GM19397 (cell line): ENCODE measurements at regions not wholly inside any gene's neighbourhood (a gene's known extent, or its start where the extent isn't known, plus 50 kb on each side); places are given as distances from the start of the nearest gene placed in this dataset.

ENCODE experiments used
- ATAC-seq: cut with Tn5 transposase; IDR thresholded peaks from one replicate; pipeline ENCODE4 v1.9.1; 2021; ENCODE audit warnings: mild to moderate bottlenecking, moderate library complexity; ENCODE audit not compliant: unreplicated experiment

DNA sequence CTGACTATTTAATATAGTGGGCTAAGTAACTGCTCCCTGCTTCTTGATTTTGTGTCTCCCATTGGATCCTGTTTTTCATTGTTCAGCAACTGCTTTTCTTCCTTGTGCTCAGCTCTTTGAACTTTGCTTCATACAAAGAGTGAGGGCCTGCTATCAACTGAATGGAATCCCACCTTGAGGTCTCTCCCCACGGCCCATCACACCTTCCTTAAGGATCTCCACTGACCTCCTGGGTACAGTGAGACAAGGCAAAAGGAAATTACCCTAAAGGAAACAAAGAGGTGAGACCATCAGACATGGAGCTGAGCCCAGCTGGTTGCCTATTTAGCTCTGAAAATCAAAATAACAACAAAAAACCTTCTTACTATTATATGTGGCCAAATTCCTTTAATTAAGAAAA, 91.3 kb upstream of the RPL34 start:
- no peak for ATAC-seq

GRCh38 chr4:108527723-108528122, 92.7 kb upstream of the RPL34 start:
- no peak for ATAC-seq

- ATAC-seq = no peak
These were observed 99.6 kb upstream of the RPL34 start for GRCh38 chr4:108520807-108521206.

GRCh38 chr4:108519911-108520601, 100.3 kb upstream of the RPL34 start:
- ATAC-seq = no peak

DNA sequence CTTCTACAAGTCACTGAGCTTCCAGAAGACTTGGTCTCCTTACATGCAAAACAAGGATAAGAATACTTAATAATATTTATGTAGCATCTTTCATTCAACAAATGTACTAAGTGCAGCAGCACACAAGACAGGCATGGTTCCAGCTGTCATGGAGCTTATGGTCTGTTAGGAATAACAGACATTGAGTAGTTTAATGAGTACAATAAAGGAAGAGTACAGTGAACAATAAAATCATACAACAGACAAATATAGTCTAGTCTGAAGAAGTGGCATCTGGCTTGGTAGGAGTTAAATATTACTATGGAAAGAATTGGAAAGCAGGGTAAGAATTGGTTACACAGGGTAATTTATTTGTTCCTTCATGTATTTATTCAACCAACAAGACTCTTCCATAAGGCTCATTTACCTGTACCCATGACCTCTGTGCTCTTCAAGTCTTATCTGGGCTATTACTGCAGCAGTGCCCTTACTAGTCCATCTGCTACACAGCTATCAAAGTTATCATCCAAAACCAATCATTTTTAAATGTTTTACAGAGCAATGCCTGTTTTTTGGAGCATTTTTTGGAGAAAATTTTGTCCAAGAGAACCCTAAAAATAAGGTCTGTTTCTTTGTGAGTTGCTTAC, 101.1 kb upstream of the RPL34 start:
- no peak for ATAC-seq

DNA sequence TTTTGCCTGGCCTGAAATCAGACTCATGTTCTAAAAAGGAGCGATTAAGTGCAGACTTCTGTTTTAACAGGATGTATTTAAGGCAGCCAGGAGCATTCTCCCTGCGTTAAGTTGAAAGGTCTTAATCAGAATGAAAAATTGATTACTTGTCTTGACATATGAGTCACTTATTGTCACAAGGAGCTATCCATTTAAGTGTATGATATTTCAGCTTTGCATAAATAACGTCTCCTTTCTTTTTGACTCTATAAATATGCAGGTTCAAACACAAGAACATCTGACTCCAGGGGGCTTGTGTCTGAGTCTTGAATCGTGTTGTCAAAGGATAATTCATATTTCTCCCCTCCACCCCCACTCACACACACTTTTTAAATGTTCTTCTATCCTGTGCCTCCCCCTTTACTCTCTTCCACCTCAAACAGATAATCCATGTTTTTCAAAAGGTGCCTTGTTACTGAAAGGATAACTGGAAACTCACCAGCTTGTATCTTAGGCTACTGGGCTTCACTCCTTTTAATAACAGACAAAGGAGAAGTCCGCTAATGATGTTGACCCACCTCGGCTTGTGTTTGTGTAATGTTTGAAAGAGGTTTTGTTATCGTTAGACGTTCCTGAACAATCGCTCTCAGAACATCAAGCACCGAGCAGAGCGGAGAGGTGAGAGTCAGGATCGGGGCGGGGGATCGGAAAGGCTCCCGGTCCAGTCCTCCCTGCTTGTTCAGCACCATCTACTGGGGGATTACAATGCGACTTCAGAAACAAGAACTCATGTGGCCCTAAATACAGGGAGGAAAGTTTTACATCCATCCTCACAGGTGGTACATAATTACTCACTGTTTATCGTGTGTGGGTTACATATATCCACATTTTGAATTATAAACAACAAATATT, 107.5 kb upstream of the RPL34 start:
- ATAC-seq = no peak

DNA sequence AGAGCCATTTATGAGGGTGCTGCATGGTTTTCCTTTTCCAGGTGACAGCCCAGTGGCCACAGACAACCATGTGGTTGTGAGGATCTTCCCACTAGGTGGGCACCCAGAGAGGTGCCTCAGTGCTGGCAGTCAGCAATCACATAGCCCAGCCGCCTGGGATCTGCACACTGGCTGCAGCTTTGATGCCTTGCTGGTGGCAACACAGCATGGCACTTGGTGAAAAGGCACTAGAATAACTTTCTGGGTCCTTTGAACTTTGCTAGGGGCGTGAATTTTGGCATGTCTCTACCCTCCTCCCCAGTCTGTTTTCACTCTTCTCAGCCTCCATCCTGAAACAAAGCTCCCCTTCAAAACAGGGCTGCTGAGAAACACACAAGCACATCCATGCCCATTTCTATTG, 108.8 kb upstream of the RPL34 start:
- no peak for ATAC-seq

DNA sequence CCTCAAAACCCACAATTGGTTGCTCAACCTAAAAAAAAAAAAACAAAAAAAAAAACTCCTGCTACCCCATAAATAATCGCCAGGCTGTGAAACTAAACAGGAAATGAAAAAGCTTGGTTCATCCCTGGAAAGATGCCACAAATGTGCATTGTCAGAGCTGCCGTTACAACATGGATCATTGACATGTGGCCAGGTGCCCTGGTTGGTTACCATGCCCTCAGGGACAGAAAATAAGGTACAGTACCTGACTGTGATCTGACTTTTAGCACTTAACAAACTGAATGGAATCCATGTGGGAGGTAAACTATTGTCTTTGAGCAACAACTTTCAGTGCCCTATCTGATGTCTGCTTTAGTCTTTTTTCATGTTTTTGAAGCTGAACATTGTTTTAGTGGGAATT, 118.0 kb upstream of the RPL34 start:
- no peak for ATAC-seq

DNA sequence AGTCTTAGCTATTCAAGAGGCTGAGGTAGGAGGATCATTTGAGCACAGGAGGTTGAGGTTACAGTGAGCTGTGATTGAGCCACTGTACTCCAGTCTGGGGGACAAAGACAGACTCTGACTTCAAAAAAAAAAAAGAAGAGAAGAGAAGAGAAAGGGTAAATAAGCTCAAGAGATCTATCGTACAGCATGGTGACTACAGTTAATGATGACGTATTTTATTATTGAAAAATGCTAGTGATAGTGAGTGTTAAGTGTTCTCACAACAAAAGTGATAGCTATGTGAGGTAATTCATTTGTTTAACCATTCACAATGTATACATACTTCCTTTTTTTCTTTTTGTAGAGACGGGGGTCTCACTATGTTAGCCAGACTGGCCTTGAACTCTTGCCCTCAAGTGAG, 121.5 kb upstream of the RPL34 start:
- no peak for ATAC-seq

GRCh38 chr4:108493596-108493931, 126.8 kb upstream of the RPL34 start:
- ATAC-seq = no peak

- no peak for ATAC-seq
These were observed 127.4 kb upstream of the RPL34 start for GRCh38 chr4:108492816-108493595.

- ATAC-seq = no peak
These were observed 131.5 kb upstream of the RPL34 start for GRCh38 chr4:108488865-108489264.

DNA sequence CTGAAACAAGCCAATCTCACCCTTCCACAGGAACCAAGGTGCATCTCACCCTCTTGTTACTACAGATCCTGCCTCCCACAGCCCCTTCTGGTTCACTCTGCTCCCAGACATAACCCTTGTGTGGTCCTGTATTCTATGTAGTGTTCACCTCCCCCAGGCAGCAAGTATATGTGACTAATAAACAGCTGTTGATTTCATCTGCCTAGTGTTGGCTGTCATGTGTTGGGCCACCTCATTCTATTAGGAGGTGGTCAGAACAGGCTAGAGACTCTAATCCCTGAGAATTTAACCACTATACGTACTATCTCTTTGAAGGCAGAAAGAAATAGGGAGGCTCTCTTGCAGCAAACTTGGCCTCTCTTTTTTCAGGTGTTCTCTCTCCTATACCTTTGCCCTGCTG, 134.3 kb upstream of the RPL34 start:
- ATAC-seq = no peak

GRCh38 chr4:108484187-108484586, 136.2 kb upstream of the RPL34 start:
- ATAC-seq = no peak

DNA sequence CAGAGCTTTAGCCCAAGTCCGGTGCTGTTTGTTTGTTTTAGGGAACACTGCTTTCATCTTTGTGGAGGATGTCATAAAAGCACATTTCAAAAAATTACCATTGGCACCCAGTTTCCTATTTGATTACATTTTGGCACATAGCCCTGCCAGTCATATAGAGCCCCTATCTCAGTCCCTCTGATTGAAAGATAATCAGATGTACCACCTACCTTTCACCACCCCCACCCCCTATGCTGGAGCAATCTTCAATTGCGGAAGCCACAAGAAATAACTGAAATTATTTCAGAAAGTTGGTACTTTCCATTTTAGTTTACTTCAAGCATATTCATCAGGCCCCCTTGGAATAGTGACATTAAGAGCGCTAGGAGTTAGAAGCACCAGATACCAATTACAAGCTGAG, 136.7 kb upstream of the RPL34 start:
- ATAC-seq = no peak

DNA sequence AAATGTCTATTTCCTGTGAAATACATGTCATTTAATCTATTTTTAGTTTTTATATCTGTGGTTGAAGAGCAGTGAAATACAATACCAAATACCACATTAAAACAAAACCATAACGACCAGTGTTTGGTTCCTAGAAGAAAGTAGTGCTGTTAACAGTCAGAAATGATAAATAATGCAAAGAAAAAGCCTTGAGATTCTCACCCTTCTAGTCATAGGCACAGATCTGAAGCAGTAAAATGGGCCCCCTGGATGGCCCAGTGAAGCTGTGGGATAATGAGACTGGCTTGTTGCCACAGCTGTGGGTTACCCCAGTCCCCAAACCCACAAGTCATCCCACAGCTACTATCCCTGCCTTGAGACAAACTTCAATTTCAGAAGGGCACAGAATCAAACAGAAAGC, 137.3 kb upstream of the RPL34 start:
- ATAC-seq = no peak

- no peak for ATAC-seq
These were observed 139.5 kb upstream of the RPL34 start for GRCh38 chr4:108480881-108481280.

DNA sequence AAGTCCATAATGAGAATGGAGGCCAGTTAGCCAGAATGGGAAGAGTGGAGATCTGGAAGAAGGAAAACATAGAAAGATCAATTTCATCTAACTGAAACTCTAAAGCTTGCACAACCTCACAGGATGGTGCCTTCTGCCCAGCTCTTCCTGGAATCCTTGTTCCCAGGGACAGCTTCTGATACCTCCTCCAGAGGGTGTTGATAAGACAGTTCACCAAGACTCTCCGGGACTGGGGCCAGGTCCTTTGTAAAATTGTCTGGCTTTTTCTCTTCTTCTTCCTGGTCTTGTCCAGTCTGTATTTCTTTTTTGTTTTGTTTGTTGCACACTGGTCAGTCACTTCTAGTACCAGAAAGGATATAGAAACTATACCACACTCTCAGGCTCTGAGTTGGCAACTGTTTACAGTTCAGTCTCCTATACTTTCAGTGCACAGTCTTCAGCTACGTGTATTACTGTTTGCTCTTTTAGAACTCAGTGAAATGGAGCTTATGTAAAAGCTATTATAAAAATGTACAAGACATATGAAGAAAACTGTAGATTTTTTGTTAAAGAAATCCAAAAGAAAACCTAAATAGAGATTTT, 142.8 kb upstream of the RPL34 start:
- no peak for ATAC-seq

- ATAC-seq = no peak
These were observed 147.1 kb upstream of the RPL34 start for GRCh38 chr4:108473163-108473720.
